Fibroblast of the aortic adventitia (primary cell): ENCODE measurements at regions not wholly inside any gene's neighbourhood (a gene's known extent, or its start where the extent isn't known, plus 50 kb on each side); places are given as distances from the start of the nearest gene placed in this dataset.

Source experiments
- DNase-seq: peaks from one replicate; pipeline ENCODE4 v3.0.0-alpha.2; 2010; ENCODE audit warnings: low read depth
- H3K4me3 ChIP-seq: 2 replicates; pipeline ENCODE4 v1.5.1; 2011; ENCODE audit warnings: low read depth, mild to moderate bottlenecking, control low read depth, low read length, moderate library complexity
- TF ChIP-seq, protein P1 (sequence below): IDR thresholded peaks from 2 replicates; pipeline ENCODE4 v1.5.1; 2011; ENCODE audit warnings: mild to moderate bottlenecking, low read length, control low read depth, inconsistent platforms; ENCODE audit not compliant: insufficient read depth

DNA sequence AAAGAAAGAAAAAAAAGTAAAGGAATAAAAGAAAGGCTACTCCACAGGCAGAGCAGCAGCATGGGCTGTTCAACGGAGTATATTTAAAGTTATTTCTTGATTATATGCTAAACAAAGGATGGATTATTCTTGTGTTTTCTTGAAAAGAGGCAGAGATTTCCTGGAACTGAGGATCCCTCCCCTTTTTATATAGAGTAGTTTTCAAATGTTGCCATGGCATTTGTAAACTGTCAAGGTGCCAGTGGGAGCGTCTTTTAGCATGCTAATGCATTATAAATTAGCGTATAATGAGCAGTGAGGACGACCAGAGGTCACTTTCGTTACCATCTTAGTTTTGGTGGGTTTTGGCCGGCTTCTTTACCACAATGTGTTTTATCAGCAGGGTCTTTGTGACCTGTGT is 383.0 kb downstream of the PCNX1 start:
- no peak overlapping the region for H3K4me3 ChIP-seq
- DNase-seq: peak; percentile 21
- TF ChIP-seq, protein P1, sequence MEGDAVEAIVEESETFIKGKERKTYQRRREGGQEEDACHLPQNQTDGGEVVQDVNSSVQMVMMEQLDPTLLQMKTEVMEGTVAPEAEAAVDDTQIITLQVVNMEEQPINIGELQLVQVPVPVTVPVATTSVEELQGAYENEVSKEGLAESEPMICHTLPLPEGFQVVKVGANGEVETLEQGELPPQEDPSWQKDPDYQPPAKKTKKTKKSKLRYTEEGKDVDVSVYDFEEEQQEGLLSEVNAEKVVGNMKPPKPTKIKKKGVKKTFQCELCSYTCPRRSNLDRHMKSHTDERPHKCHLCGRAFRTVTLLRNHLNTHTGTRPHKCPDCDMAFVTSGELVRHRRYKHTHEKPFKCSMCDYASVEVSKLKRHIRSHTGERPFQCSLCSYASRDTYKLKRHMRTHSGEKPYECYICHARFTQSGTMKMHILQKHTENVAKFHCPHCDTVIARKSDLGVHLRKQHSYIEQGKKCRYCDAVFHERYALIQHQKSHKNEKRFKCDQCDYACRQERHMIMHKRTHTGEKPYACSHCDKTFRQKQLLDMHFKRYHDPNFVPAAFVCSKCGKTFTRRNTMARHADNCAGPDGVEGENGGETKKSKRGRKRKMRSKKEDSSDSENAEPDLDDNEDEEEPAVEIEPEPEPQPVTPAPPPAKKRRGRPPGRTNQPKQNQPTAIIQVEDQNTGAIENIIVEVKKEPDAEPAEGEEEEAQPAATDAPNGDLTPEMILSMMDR: no peak

DNA sequence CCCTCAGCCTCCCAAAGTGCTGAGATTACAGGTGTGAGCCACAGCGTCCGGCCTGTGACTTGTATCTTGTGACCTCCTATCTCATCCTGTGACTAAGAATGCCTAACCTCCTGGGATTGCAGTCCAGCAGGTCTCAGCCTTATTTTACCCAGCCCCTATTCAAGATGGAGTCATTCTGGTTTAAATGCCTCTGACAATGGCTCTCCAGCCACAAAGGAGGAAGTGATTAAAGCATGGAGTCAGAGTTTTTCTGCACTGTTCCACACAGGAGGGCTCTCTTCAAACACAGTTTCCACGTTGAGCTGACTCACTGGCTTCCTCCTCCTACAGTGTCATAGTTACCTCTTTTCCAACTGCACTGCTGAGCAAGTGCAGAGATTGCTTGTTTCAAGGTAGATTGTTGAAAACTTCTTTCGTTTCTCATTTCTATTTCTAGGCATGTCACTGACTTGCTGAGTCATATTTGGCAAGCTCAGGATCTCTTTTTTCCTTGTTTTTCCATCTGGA is 383.8 kb downstream of the PCNX1 start:
- DNase-seq: peak; percentile 89
- no peak overlapping the region for H3K4me3 ChIP-seq
- TF ChIP-seq, protein P1: no peak

DNA sequence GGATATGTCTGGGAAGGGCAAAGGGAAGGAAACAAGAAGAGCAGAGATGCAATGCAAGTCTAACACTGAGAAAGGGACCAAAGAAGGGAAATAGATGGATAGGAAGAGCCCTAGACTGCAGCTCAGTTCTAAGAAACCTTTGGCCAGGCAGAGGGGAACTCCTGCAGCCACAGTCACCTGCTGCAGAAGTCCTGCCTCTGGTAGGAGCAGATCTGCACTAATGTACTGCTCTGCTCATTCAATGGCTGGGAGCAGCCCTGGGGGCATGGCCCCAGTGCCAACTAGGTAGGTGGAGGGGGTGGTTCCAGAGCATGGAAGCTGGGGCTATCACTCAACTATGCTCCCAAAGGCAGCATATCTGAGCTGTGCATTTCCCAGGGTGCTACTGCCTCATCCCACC is 388.9 kb downstream of the PCNX1 start:
- H3K4me3 ChIP-seq: no peak overlapping the region
- DNase-seq: no peak
- TF ChIP-seq, protein P1: no peak

DNA sequence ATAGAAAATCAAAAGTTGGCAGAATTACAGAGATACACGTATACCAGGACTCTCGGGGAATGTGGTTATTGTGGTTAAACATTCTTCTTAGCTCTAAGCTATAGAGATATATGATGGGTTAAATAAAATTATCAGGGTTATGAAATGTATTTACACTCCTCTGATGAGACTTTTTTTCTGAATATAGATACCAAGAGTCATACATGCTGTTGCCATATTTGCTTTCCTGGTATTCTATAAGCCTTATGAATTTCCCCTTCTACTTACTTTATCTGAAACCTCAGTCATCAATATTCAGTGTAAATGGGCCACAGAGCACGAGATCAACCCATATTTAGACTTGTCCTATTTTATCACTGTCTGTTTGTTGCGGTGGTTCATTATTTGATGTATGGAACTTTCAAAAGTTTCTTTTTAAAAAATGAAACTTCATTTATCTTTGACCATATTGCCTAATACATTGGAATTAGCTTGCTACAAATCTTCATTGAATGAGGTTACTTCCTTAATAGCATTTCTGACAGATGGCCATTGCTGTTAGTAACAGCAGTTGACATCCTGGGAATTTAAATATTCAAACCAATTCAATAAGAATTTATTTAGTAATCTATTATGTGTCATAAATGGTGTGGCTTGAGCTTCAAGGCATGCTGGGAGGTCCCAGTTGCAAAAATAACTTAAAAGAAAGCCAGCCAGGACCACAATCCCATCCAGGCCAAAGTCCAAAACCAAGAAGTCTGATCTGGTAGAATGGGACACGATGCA is 393.5 kb downstream of the PCNX1 start:
- no peak overlapping the region for H3K4me3 ChIP-seq
- TF ChIP-seq, protein P1: no peak
- DNase-seq: peak; percentile 54

DNA sequence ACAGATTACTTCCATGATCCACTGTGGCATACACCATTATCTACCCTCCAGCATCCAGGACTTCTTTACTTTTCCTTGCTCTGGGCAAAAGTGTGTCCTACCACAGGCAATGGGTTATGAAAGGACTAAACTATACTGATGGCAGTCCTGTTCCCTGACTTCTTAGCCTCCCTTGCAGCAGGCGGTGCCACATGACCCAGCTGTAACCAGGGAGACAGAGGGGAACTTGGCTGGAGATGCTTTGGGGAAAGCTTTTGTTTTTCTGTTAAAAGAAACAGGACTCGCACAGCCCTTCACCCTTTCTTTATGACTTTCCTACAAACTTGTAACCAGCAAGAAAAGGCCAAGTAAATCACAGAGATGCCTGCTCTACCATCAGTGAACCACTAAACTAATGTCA is 394.4 kb downstream of the PCNX1 start:
- H3K4me3 ChIP-seq: no peak overlapping the region
- TF ChIP-seq, protein P1: no peak
- no peak for DNase-seq

DNA sequence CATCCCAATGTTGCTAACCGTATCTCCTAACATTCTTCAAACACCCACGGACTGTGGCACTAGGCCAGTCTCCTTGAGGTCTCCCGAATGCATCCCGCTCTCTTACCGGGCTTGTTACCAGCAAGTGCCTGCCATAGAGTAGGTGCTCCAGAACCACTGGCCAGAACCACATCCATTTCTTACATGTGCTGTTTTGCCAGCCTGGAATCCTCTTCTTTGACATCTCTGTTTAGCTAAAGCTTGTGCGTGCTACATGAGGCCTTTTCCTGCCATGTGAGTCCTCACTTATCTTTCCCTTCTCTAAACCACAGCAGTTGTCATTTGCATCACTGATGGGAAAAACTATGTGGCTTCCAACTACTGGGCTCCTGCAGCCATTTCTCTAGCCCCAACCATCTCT is 397.4 kb downstream of the PCNX1 start:
- no peak for DNase-seq
- no peak overlapping the region for H3K4me3 ChIP-seq
- TF ChIP-seq, protein P1: no peak
